ENCODE measurements at regions not wholly inside any gene's neighbourhood (a gene's known extent, or its start where the extent isn't known, plus 50 kb on each side); places are given as distances from the start of the nearest gene placed in this dataset.

GRCh38 chr21:16589006-16589898 is 859.5 kb downstream of the USP25 start:
- DNase-seq (ENCODE audit: low read depth in 6 of 9, low spot score in 9 of 9), result no peak
- WGBS, result 98% methylated on average over 7 of the region's 7 CpGs
- no peak overlapping the region for H3K27ac ChIP-seq (ENCODE audit: low read depth in 1 of 2, low read length in 1 of 2)

GRCh38 chr21:16590186-16590585 is 860.4 kb downstream of the USP25 start:
- Histone ChIP-seq H3K27ac (ENCODE audit: low read depth in 1 of 2, low read length in 1 of 2) (no peak overlapping the region), H3K27me3 (ENCODE audit: control insufficient read depth in 2 of 2, insufficient read depth in 1 of 2, low read length in 1 of 2) (no peaks in the 10 kb centered on the region), H3K4me1 (ENCODE audit: control insufficient read depth in 2 of 2, insufficient read depth in 2 of 2, low read length in 2 of 2) (no peaks in the 10 kb centered on the region), H3K9me3 (ENCODE audit: control insufficient read depth in 2 of 2, insufficient read depth in 1 of 2, low read length in 1 of 2) (no peaks in the 10 kb centered on the region), H3K36me3 (ENCODE audit: control insufficient read depth in 2 of 2, insufficient read depth in 2 of 2, low read length in 1 of 2) (no peaks in the 10 kb centered on the region), H3K4me3 (ENCODE audit: low read length in 2 of 2) (no peak overlapping the region)
- 95% methylated on average over 5 of the region's 5 CpGs for WGBS
- no peak for DNase-seq (ENCODE audit: low read depth in 6 of 9, low spot score in 9 of 9)

More at GRCh38 chr21:16589006-16589898, 859.5 kb downstream of the USP25 start:
- H3K36me3 ChIP-seq (ENCODE audit: control insufficient read depth in 2 of 2, insufficient read depth in 2 of 2, low read length in 1 of 2), result no peaks in the 10 kb centered on the region
- no peaks in the 10 kb centered on the region for H3K4me1 ChIP-seq (ENCODE audit: control insufficient read depth in 2 of 2, insufficient read depth in 2 of 2, low read length in 2 of 2)
- H3K27me3 ChIP-seq (ENCODE audit: control insufficient read depth in 2 of 2, insufficient read depth in 1 of 2, low read length in 1 of 2), result no peaks in the 10 kb centered on the region
- H3K4me3 ChIP-seq (ENCODE audit: low read length in 2 of 2), result no peak overlapping the region
- no peaks in the 10 kb centered on the region for H3K9me3 ChIP-seq (ENCODE audit: control insufficient read depth in 2 of 2, insufficient read depth in 1 of 2, low read length in 1 of 2)

GRCh38 chr21:16590641-16591292 is 861.0 kb downstream of the USP25 start:
- Histone ChIP-seq H3K4me3 (ENCODE audit: low read length in 2 of 2) (no peak overlapping the region), H3K36me3 (ENCODE audit: control insufficient read depth in 2 of 2, insufficient read depth in 2 of 2, low read length in 1 of 2) (no peaks in the 10 kb centered on the region), H3K4me1 (ENCODE audit: control insufficient read depth in 2 of 2, insufficient read depth in 2 of 2, low read length in 2 of 2) (no peaks in the 10 kb centered on the region), H3K27ac (ENCODE audit: low read depth in 1 of 2, low read length in 1 of 2) (no peak overlapping the region), H3K9me3 (ENCODE audit: control insufficient read depth in 2 of 2, insufficient read depth in 1 of 2, low read length in 1 of 2) (no peaks in the 10 kb centered on the region), H3K27me3 (ENCODE audit: control insufficient read depth in 2 of 2, insufficient read depth in 1 of 2, low read length in 1 of 2) (no peaks in the 10 kb centered on the region)
- no peak for DNase-seq (ENCODE audit: low read depth in 6 of 9, low spot score in 9 of 9)
- 98% methylated on average over 5 of the region's 5 CpGs for WGBS

GRCh38 chr21:16592381-16592780 is 862.6 kb downstream of the USP25 start:
- no peaks in the 10 kb centered on the region for H3K27me3 ChIP-seq (ENCODE audit: control insufficient read depth in 2 of 2, insufficient read depth in 1 of 2, low read length in 1 of 2)
- no peaks in the 10 kb centered on the region for H3K9me3 ChIP-seq (ENCODE audit: control insufficient read depth in 2 of 2, insufficient read depth in 1 of 2, low read length in 1 of 2)
- no peak overlapping the region for H3K27ac ChIP-seq (ENCODE audit: low read depth in 1 of 2, low read length in 1 of 2)
- H3K36me3 ChIP-seq (ENCODE audit: control insufficient read depth in 2 of 2, insufficient read depth in 2 of 2, low read length in 1 of 2), result no peaks in the 10 kb centered on the region
- WGBS, result 95% methylated on average over 5 of the region's 5 CpGs
- H3K4me1 ChIP-seq (ENCODE audit: control insufficient read depth in 2 of 2, insufficient read depth in 2 of 2, low read length in 2 of 2), result no peaks in the 10 kb centered on the region
- H3K4me3 ChIP-seq (ENCODE audit: low read length in 2 of 2), result no peak overlapping the region
- no peak for DNase-seq (ENCODE audit: low read depth in 6 of 9, low spot score in 9 of 9)

GRCh38 chr21:16594191-16594590 is 864.4 kb downstream of the USP25 start:
- DNase-seq (ENCODE audit: low read depth in 6 of 9, low spot score in 9 of 9), result no peak
- H3K27me3 ChIP-seq (ENCODE audit: control insufficient read depth in 2 of 2, insufficient read depth in 1 of 2, low read length in 1 of 2), result no peaks in the 10 kb centered on the region
- no peaks in the 10 kb centered on the region for H3K9me3 ChIP-seq (ENCODE audit: control insufficient read depth in 2 of 2, insufficient read depth in 1 of 2, low read length in 1 of 2)
- no peak overlapping the region for H3K27ac ChIP-seq (ENCODE audit: low read depth in 1 of 2, low read length in 1 of 2)
- no peaks in the 10 kb centered on the region for H3K36me3 ChIP-seq (ENCODE audit: control insufficient read depth in 2 of 2, insufficient read depth in 2 of 2, low read length in 1 of 2)
- 90% methylated on average over 1 of the region's 1 CpG for WGBS
- H3K4me1 ChIP-seq (ENCODE audit: control insufficient read depth in 2 of 2, insufficient read depth in 2 of 2, low read length in 2 of 2), result no peaks in the 10 kb centered on the region
- H3K4me3 ChIP-seq (ENCODE audit: low read length in 2 of 2), result no peak overlapping the region

GRCh38 chr21:16596369-16596768 is 866.6 kb downstream of the USP25 start:
- no peaks in the 10 kb centered on the region for H3K9me3 ChIP-seq (ENCODE audit: control insufficient read depth in 2 of 2, insufficient read depth in 1 of 2, low read length in 1 of 2)
- DNase-seq (ENCODE audit: low read depth in 6 of 9, low spot score in 9 of 9), result no peak
- no peaks in the 10 kb centered on the region for H3K36me3 ChIP-seq (ENCODE audit: control insufficient read depth in 2 of 2, insufficient read depth in 2 of 2, low read length in 1 of 2)
- whole genome bisulfite sequencing, result 98% methylated on average over 4 of the region's 4 CpGs
- H3K27ac ChIP-seq (ENCODE audit: low read depth in 1 of 2, low read length in 1 of 2), result no peak overlapping the region
- H3K27me3 ChIP-seq (ENCODE audit: control insufficient read depth in 2 of 2, insufficient read depth in 1 of 2, low read length in 1 of 2), result no peaks in the 10 kb centered on the region
- H3K4me3 ChIP-seq (ENCODE audit: low read length in 2 of 2), result no peak overlapping the region
- no peaks in the 10 kb centered on the region for H3K4me1 ChIP-seq (ENCODE audit: control insufficient read depth in 2 of 2, insufficient read depth in 2 of 2, low read length in 2 of 2)

- no peak overlapping the region for H3K4me3 ChIP-seq (ENCODE audit: low read length in 2 of 2)
- H3K36me3 ChIP-seq (ENCODE audit: control insufficient read depth in 2 of 2, insufficient read depth in 2 of 2, low read length in 1 of 2), result no peaks in the 10 kb centered on the region
- no peaks in the 10 kb centered on the region for H3K27me3 ChIP-seq (ENCODE audit: control insufficient read depth in 2 of 2, insufficient read depth in 1 of 2, low read length in 1 of 2)
- no peaks in the 10 kb centered on the region for H3K9me3 ChIP-seq (ENCODE audit: control insufficient read depth in 2 of 2, insufficient read depth in 1 of 2, low read length in 1 of 2)
- H3K27ac ChIP-seq (ENCODE audit: low read depth in 1 of 2, low read length in 1 of 2), result no peak overlapping the region
- WGBS, result 94% methylated on average over 7 of the region's 7 CpGs
- no peaks in the 10 kb centered on the region for H3K4me1 ChIP-seq (ENCODE audit: control insufficient read depth in 2 of 2, insufficient read depth in 2 of 2, low read length in 2 of 2)
- DNase-seq (ENCODE audit: low read depth in 6 of 9, low spot score in 9 of 9), result no peak
Measured at GRCh38 chr21:16597753-16598152, 868.0 kb downstream of the USP25 start.

GRCh38 chr21:16605597-16605996 is 875.8 kb downstream of the USP25 start:
- H3K4me1 ChIP-seq (ENCODE audit: control insufficient read depth in 2 of 2, insufficient read depth in 2 of 2, low read length in 2 of 2), result no peaks in the 10 kb centered on the region
- WGBS, result 94% methylated on average over 5 of the region's 5 CpGs
- no peaks in the 10 kb centered on the region for H3K9me3 ChIP-seq (ENCODE audit: control insufficient read depth in 2 of 2, insufficient read depth in 1 of 2, low read length in 1 of 2)
- no peak overlapping the region for H3K4me3 ChIP-seq (ENCODE audit: low read length in 2 of 2)
- no peak for DNase-seq (ENCODE audit: low read depth in 6 of 9, low spot score in 9 of 9)
- H3K27me3 ChIP-seq (ENCODE audit: control insufficient read depth in 2 of 2, insufficient read depth in 1 of 2, low read length in 1 of 2), result no peaks in the 10 kb centered on the region
- H3K36me3 ChIP-seq (ENCODE audit: control insufficient read depth in 2 of 2, insufficient read depth in 2 of 2, low read length in 1 of 2), result no peaks in the 10 kb centered on the region
- no peak overlapping the region for H3K27ac ChIP-seq (ENCODE audit: low read depth in 1 of 2, low read length in 1 of 2)

GRCh38 chr21:16606271-16606670 is 876.5 kb downstream of the USP25 start:
- no peaks in the 10 kb centered on the region for H3K36me3 ChIP-seq (ENCODE audit: control insufficient read depth in 2 of 2, insufficient read depth in 2 of 2, low read length in 1 of 2)
- no peaks in the 10 kb centered on the region for H3K4me1 ChIP-seq (ENCODE audit: control insufficient read depth in 2 of 2, insufficient read depth in 2 of 2, low read length in 2 of 2)
- no peaks in the 10 kb centered on the region for H3K27me3 ChIP-seq (ENCODE audit: control insufficient read depth in 2 of 2, insufficient read depth in 1 of 2, low read length in 1 of 2)
- no peaks in the 10 kb centered on the region for H3K9me3 ChIP-seq (ENCODE audit: control insufficient read depth in 2 of 2, insufficient read depth in 1 of 2, low read length in 1 of 2)
- WGBS, result 97% methylated on average over 1 of the region's 1 CpG
- no peak overlapping the region for H3K27ac ChIP-seq (ENCODE audit: low read depth in 1 of 2, low read length in 1 of 2)
- no peak overlapping the region for H3K4me3 ChIP-seq (ENCODE audit: low read length in 2 of 2)
- no peak for DNase-seq (ENCODE audit: low read depth in 6 of 9, low spot score in 9 of 9)
